H1 (cell line): ENCODE measurements at regions not wholly inside any gene's neighbourhood (a gene's known extent, or its start where the extent isn't known, plus 50 kb on each side); places are given as distances from the start of the nearest gene placed in this dataset.

Experiments used
- CBX5 ChIP-seq: fragments of 300-800, 300-1000 bp; sonication (generic); IDR thresholded peaks from 2 replicates; pipeline ENCODE4 v1.7.1; 2016; ENCODE audit warnings: antibody characterized with exemption, low read length, low read depth
- EGR1 ChIP-seq: IDR thresholded peaks from 2 replicates; pipeline ENCODE4 v1.6.1; 2011; ENCODE audit warnings: low read depth, low read length, borderline replicate concordance
- PHF8 ChIP-seq: fragments of 200-600 bp; sonication (generic); conservative IDR thresholded peaks from 2 replicates; pipeline ENCODE4 v1.7.1; 2012; ENCODE audit warnings: low read depth, mild to moderate bottlenecking, inconsistent platforms, low read length, moderate library complexity
- RAD21 ChIP-seq, 2 experiments: IDR thresholded peaks in 1 of 2; conservative IDR thresholded peaks in 1 of 2; 2 replicates each; pipeline ENCODE4 v1.6.1; 2011; ENCODE audit warnings: low read depth in 2 of 2, low read length in 2 of 2, improper control_type of control experiment in 1 of 2, inconsistent platforms in 1 of 2, mild to moderate bottlenecking in 1 of 2, moderate library complexity in 1 of 2
- RBBP5 ChIP-seq: IDR thresholded peaks from 2 replicates; pipeline ENCODE4 v1.7.1; 2012; ENCODE audit warnings: low read depth, mild to moderate bottlenecking, inconsistent platforms, low read length, moderate library complexity, borderline replicate concordance
- SP4 ChIP-seq: IDR thresholded peaks from 2 replicates; pipeline ENCODE4 v1.6.1; 2012; ENCODE audit warnings: low read length, inconsistent platforms
- TF ChIP-seq, protein P1 (sequence below): fragments of 300-600 bp; sonication (generic); IDR thresholded peaks from 2 replicates; pipeline ENCODE4 v1.7.1; 2012; ENCODE audit warnings: low read length, moderate library complexity, mild to moderate bottlenecking, inconsistent platforms; ENCODE audit not compliant: insufficient replicate concordance

- TF ChIP-seq RBBP5 = no peak
- no peak for TF ChIP-seq RAD21 (IDR thresholded peaks at IDR 0.05 in 1 of 2, conservative IDR thresholded peaks at IDR 0.05 in 1 of 2; ENCODE audit: low read depth in 2 of 2, low read length in 2 of 2)
- no peak for TF ChIP-seq SP4
- no peak for TF ChIP-seq EGR1
- no peak for TF ChIP-seq CBX5
- TF ChIP-seq, protein P1, sequence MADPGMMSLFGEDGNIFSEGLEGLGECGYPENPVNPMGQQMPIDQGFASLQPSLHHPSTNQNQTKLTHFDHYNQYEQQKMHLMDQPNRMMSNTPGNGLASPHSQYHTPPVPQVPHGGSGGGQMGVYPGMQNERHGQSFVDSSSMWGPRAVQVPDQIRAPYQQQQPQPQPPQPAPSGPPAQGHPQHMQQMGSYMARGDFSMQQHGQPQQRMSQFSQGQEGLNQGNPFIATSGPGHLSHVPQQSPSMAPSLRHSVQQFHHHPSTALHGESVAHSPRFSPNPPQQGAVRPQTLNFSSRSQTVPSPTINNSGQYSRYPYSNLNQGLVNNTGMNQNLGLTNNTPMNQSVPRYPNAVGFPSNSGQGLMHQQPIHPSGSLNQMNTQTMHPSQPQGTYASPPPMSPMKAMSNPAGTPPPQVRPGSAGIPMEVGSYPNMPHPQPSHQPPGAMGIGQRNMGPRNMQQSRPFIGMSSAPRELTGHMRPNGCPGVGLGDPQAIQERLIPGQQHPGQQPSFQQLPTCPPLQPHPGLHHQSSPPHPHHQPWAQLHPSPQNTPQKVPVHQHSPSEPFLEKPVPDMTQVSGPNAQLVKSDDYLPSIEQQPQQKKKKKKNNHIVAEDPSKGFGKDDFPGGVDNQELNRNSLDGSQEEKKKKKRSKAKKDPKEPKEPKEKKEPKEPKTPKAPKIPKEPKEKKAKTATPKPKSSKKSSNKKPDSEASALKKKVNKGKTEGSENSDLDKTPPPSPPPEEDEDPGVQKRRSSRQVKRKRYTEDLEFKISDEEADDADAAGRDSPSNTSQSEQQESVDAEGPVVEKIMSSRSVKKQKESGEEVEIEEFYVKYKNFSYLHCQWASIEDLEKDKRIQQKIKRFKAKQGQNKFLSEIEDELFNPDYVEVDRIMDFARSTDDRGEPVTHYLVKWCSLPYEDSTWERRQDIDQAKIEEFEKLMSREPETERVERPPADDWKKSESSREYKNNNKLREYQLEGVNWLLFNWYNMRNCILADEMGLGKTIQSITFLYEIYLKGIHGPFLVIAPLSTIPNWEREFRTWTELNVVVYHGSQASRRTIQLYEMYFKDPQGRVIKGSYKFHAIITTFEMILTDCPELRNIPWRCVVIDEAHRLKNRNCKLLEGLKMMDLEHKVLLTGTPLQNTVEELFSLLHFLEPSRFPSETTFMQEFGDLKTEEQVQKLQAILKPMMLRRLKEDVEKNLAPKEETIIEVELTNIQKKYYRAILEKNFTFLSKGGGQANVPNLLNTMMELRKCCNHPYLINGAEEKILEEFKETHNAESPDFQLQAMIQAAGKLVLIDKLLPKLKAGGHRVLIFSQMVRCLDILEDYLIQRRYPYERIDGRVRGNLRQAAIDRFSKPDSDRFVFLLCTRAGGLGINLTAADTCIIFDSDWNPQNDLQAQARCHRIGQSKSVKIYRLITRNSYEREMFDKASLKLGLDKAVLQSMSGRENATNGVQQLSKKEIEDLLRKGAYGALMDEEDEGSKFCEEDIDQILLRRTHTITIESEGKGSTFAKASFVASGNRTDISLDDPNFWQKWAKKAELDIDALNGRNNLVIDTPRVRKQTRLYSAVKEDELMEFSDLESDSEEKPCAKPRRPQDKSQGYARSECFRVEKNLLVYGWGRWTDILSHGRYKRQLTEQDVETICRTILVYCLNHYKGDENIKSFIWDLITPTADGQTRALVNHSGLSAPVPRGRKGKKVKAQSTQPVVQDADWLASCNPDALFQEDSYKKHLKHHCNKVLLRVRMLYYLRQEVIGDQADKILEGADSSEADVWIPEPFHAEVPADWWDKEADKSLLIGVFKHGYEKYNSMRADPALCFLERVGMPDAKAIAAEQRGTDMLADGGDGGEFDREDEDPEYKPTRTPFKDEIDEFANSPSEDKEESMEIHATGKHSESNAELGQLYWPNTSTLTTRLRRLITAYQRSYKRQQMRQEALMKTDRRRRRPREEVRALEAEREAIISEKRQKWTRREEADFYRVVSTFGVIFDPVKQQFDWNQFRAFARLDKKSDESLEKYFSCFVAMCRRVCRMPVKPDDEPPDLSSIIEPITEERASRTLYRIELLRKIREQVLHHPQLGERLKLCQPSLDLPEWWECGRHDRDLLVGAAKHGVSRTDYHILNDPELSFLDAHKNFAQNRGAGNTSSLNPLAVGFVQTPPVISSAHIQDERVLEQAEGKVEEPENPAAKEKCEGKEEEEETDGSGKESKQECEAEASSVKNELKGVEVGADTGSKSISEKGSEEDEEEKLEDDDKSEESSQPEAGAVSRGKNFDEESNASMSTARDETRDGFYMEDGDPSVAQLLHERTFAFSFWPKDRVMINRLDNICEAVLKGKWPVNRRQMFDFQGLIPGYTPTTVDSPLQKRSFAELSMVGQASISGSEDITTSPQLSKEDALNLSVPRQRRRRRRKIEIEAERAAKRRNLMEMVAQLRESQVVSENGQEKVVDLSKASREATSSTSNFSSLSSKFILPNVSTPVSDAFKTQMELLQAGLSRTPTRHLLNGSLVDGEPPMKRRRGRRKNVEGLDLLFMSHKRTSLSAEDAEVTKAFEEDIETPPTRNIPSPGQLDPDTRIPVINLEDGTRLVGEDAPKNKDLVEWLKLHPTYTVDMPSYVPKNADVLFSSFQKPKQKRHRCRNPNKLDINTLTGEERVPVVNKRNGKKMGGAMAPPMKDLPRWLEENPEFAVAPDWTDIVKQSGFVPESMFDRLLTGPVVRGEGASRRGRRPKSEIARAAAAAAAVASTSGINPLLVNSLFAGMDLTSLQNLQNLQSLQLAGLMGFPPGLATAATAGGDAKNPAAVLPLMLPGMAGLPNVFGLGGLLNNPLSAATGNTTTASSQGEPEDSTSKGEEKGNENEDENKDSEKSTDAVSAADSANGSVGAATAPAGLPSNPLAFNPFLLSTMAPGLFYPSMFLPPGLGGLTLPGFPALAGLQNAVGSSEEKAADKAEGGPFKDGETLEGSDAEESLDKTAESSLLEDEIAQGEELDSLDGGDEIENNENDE = no peak
- no peak for TF ChIP-seq PHF8
- TF ChIP-seq, all 59 proteins: peak for 0
Measured at GRCh38 chr12:45612044-45612794, 117.3 kb upstream of the ARID2 start (continued).
